ENCODE measurements at regions not wholly inside any gene's neighbourhood (a gene's known extent, or its start where the extent isn't known, plus 50 kb on each side); places are given as distances from the start of the nearest gene placed in this dataset.

DNA sequence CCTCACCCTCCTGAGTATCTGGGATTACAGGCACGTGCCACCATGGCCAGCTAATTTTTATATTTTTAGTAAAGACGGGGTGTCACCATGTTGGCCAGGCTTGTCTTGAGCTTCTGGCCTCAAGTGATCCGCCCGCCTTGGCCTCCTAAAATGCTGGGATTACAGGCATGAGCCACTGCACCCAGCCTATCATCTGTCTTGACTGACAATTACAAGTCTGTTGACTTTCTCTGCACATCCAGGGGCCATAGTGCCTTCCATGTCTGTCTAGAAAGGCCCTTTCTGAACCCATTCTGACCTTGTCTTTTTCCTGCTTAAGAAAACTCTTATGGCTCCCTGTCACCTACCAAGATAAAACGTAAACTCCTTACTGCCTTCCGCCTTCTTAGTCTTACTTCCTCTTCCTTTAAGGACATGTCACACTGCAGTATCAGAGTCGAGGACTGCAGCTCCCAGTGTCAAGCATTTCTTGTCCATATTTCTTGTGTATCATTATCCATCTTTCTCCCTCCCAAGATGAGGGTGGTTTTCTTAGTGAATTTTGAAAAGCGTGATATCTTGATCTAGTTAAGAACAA, 49.9 kb upstream of the SHB start:
- no peak for DNase-seq

Measured in activated CD4-positive, alpha-beta T cell treated with anti-CD3 and anti-CD28 coated beads for 4 hours (primary cell).